GM12865 (cell line): ENCODE measurements at regions not wholly inside any gene's neighbourhood (a gene's known extent, or its start where the extent isn't known, plus 50 kb on each side); places are given as distances from the start of the nearest gene placed in this dataset.
A peak's percentile ranks its signal among the peaks of the same experiment; 100 is the strongest.

Source experiments
- DNase-seq: peaks from one replicate; pipeline ENCODE4 v3.0.0; 2010; ENCODE audit warnings: low read depth
- H3K4me3 ChIP-seq: 2 replicates; pipeline ENCODE4 v1.5.1; 2011; ENCODE audit warnings: mild to moderate bottlenecking, low read depth, low read length, control low read depth
- TF ChIP-seq, protein P1 (sequence below): IDR thresholded peaks from 2 replicates; pipeline ENCODE4 v1.5.1; 2011; ENCODE audit warnings: low read length, control low read depth, low read depth, inconsistent platforms; ENCODE audit not compliant: insufficient read depth; ENCODE audit errors: missing control alignments

- TF ChIP-seq, protein P1, sequence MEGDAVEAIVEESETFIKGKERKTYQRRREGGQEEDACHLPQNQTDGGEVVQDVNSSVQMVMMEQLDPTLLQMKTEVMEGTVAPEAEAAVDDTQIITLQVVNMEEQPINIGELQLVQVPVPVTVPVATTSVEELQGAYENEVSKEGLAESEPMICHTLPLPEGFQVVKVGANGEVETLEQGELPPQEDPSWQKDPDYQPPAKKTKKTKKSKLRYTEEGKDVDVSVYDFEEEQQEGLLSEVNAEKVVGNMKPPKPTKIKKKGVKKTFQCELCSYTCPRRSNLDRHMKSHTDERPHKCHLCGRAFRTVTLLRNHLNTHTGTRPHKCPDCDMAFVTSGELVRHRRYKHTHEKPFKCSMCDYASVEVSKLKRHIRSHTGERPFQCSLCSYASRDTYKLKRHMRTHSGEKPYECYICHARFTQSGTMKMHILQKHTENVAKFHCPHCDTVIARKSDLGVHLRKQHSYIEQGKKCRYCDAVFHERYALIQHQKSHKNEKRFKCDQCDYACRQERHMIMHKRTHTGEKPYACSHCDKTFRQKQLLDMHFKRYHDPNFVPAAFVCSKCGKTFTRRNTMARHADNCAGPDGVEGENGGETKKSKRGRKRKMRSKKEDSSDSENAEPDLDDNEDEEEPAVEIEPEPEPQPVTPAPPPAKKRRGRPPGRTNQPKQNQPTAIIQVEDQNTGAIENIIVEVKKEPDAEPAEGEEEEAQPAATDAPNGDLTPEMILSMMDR = no peak
- peak; percentile 29 for DNase-seq
- no peak overlapping the region; the same call in 1 of the 2 replicates for H3K4me3 ChIP-seq
Observed at GRCh38 chr4:116016201-116016600, 902.8 kb upstream of the NDST4 start.

- DNase-seq = no peak
- no peak overlapping the region for H3K4me3 ChIP-seq
- TF ChIP-seq, protein P1 = no peak
Observed at GRCh38 chr4:116015549-116015948, 902.1 kb upstream of the NDST4 start.

GRCh38 chr4:116015062-116015461 is 901.6 kb upstream of the NDST4 start:
- TF ChIP-seq, protein P1 = no peak
- H3K4me3 ChIP-seq = no peak overlapping the region
- DNase-seq = no peak

DNA sequence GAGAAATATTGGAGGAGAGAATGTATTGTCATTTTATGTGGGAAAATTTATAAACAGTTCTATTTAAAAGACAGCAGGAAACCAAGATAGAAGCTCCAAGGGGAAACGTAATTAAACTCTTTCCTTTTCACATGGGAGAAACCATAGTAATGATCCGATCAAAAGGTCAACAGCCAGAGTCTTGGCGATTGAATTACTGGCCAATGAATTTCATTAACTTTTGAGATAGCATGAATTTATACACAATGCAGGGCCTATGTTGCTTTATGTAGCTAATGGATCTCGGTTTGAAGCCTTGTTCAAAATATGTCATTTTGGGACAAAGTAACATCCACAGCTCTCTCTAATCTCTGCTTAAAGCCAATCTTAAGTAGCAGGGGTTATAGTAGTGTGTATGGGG is 897.5 kb upstream of the NDST4 start:
- TF ChIP-seq, protein P1 = no peak
- no peak overlapping the region for H3K4me3 ChIP-seq
- DNase-seq = no peak

- no peak for DNase-seq
- TF ChIP-seq, protein P1 = no peak
- H3K4me3 ChIP-seq = no peak overlapping the region
Observed at GRCh38 chr4:116005806-116006088, 892.3 kb upstream of the NDST4 start.

DNA sequence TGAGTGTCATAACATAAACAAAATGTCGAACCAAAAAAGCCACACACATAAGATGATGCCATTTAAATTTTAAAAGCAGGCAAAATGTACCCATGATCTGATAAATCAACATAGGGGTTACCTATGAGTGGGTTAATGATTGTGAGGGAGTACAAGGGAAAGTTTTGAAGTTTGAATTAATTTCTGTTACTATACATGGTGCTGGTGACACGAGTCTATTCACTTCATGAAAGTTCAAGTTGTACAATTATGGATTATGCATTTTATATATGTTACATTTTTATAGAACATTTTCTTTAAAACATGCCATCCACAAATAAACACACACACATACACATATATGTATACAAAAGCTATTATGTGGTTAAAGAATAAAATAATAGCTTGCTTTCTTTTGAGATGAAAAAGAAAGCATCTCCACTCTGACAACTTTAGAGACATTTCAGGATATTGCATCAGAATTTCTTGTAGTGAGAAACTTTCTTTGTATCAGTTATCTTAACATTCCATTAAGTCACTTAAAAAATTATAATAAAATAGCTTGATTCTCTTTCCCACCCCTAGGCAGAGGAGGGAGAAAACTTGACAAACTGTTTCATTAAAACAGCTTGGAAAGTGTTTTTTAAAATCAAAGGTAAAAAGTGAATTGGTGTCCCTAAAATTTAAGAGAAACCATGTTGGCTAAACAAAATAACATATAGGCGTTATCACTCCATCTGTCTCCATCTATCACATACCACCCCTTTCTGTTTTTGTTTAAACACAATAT is 891.8 kb upstream of the NDST4 start:
- H3K4me3 ChIP-seq = no peak overlapping the region
- TF ChIP-seq, protein P1 = no peak
- no peak for DNase-seq

GRCh38 chr4:116001291-116001690 is 887.9 kb upstream of the NDST4 start:
- TF ChIP-seq, protein P1 = no peak
- no peak for DNase-seq
- no peak overlapping the region for H3K4me3 ChIP-seq
